OCI-LY1 (cell line): ENCODE measurements at regions not wholly inside any gene's neighbourhood (a gene's known extent, or its start where the extent isn't known, plus 50 kb on each side); places are given as distances from the start of the nearest gene placed in this dataset.

Experiments used
- CTCF ChIP-seq: fragments of 200-600 bp; sonication (generic), shearing (Covaris generic); IDR thresholded peaks from 2 replicates; pipeline ENCODE4 v1.5.1; 2017; ENCODE audit warnings: mild to moderate bottlenecking, antibody characterized with exemption, low read length, moderate library complexity, mixed read lengths
- EZH2 ChIP-seq: fragments of 200-600 bp; sonication (generic), shearing (Covaris generic); IDR thresholded peaks from 2 replicates; pipeline ENCODE4 v1.8.0; 2017; ENCODE audit warnings: borderline replicate concordance, mixed run types, mild to moderate bottlenecking, antibody characterized with exemption, low read length, moderate library complexity, mixed read lengths

- TF ChIP-seq CTCF: no peak
- no peak for TF ChIP-seq EZH2
These were observed 65.4 kb upstream of the MAFB start for GRCh38 chr20:40754339-40754943.
